Upper lobe of left lung (tissue), 4 donors: ENCODE measurements at regions not wholly inside any gene's neighbourhood (a gene's known extent, or its start where the extent isn't known, plus 50 kb on each side); places are given as distances from the start of the nearest gene placed in this dataset.
A peak's percentile ranks its signal among the peaks of the same experiment; 100 is the strongest.

Source experiments
- CTCF ChIP-seq, 6 experiments: fragments of 450-650 bp in 4 of 6; fragments of 200-600 bp in 2 of 6; sonication (generic) in 2 of 6; IDR thresholded peaks; one replicate each; pipeline ENCODE4 v1.5.1; 2016 to 2019; ENCODE audit warnings: antibody characterized with exemption in 6 of 6
- EP300 ChIP-seq, 4 donors: sonication (generic); formaldehyde crosslinking; IDR thresholded peaks; one replicate each; pipeline ENCODE4 v1.5.1; 2017; ENCODE audit warnings: antibody characterized with exemption in 4 of 4, control low read depth in 2 of 4
- POLR2A ChIP-seq, 4 donors: fragments of 450-650 bp; IDR thresholded peaks; one replicate each; pipeline ENCODE4 v1.5.1; 2016 to 2017; ENCODE audit warnings: antibody characterized with exemption in 4 of 4, mild to moderate bottlenecking in 2 of 4
- POLR2AphosphoS5 ChIP-seq, 2 donors: sonication (generic); formaldehyde crosslinking; IDR thresholded peaks; one replicate each; pipeline ENCODE4 v1.5.1; 2017; ENCODE audit warnings: antibody characterized with exemption in 2 of 2

GRCh38 chr20:22680031-22680740, 95.8 kb upstream of the FOXA2 start:
- TF ChIP-seq EP300 (IDR thresholded peaks at IDR 0.05) = peak in 1 of 4 donors; percentile 2
- no peak for TF ChIP-seq POLR2AphosphoS5 (IDR thresholded peaks at IDR 0.05)
- no peak for TF ChIP-seq CTCF (IDR thresholded peaks at IDR 0.05)
- no peak for TF ChIP-seq POLR2A (IDR thresholded peaks at IDR 0.05)
